Left lobe of liver (tissue), 2 donors: ENCODE measurements at regions not wholly inside any gene's neighbourhood (a gene's known extent, or its start where the extent isn't known, plus 50 kb on each side); places are given as distances from the start of the nearest gene placed in this dataset.

Experiments
- ATAC-seq: fragments of 200-7000 bp; cut with Tn5 transposase; one replicate; pipeline ENCODE4 v1.9.1; 2020; ENCODE audit warnings: mild to moderate bottlenecking, moderate library complexity
- DNase-seq: peaks from one replicate; pipeline ENCODE4 v3.0.0-alpha.2; 2020; ENCODE audit warnings: low spot score
- donor health status: DM: no; HTN: no; CAD: no; lungs with moderate emphysema.
- donor health status: DM: no; HTN: yes; CAD: no.

DNA sequence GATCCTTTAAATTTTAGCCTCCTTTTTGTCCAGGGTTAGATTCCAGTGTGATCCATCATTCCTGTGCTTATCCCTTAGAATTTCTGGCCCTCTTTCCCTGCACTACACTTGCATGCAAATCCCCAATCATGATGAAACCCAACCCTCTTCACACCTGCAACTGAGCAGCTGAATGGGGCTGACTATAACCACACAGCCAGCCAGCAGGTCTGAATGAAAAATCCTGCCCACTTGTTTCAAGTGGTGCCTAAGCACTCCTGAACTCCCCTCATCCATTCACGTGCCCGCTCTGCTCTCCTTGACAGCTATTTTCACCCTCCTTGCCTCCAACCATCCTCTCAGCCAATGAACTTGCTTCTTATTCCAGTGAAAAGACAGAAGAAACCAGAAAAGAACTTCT is 80.5 kb upstream of the AFF3 start:
- DNase-seq (no peak), ATAC-seq (no peak)

- DNase-seq, result no peak
- no peak for ATAC-seq
Observed at GRCh38 chr2:100218552-100218951, 76.2 kb upstream of the AFF3 start.

DNA sequence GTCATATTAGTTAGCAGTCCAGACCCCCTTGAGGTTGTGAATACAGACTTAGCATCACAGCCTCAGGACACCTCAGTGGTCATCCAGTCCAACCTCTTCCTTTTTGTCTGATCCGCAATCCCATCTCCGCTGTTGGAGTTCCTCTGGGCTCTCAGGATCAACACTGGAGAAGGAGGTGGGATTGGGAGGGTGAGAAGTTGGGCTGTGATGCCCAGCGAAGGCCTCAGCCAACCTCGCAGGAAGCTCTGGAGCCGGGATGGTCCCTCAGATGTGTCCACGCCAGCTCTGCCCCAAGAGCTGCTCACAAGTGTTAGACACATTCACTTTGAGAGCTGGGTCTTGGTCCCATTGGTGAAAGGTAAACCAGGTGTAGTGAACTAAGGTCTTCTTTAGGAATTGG is 74.9 kb upstream of the AFF3 start:
- DNase-seq (no peak), ATAC-seq (no peak)

DNA sequence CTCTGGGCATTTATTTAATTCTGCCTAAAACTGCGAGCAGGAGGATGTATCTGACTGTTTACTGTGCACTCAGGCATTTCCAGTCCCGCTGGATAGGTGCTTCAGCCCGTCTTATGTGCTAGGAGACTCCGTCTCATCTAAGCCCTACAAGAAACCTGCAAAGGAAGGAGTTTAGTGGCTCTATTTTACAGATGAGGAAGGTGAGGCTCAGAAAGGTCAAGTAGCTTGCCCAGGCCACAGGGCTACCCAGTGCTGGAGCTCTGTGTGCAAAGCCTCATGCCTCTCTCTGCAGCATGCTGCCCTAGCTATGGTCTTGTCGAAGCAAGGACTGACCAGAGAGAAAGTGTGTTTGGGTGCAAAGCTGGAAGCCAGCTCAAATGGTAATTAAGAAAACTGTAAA is 73.6 kb upstream of the AFF3 start:
- no peak for ATAC-seq
- DNase-seq, result no peak

- DNase-seq (no peak), ATAC-seq (no peak)
Observed at GRCh38 chr2:100215371-100215770, 73.0 kb upstream of the AFF3 start.

DNA sequence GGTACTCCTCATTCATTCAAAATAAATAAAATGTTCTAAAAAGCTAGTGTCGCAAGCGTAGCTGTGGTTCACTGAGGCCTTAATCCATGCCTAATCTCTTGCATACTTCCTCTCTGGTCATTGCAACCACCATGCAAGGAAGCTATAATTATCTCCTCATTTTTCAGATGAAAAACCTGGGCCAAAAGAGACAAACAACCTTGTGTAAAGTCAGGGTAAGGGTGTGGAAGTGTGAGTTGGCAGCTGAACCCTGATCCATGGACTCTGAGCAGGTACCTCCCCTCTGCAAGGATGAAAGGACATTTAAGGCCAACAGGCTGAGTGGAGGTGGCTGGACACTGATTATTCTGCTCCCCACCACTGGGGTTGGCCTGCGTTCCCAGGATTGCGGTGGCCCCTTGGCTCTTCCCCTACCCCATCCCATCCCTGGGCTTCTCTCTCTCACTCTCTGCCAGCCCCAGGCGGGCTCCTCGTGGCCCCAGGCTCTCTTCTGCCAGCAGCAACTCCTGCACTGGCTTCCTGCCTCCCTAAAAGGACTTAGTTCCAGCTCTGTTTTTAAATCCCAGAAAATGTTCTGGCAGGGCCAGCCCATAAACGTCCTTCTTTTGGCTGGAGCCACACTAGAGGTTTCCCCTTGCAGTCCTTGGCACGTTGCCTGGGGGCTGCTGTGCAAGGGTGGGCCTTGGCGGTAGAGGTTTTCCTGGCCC is 72.0 kb upstream of the AFF3 start:
- DNase-seq (peak; percentile 88), ATAC-seq (peak; percentile 81)

- peak; percentile 93 for DNase-seq
- peak; percentile 79 for ATAC-seq
Observed at GRCh38 chr2:100213595-100213994, 71.2 kb upstream of the AFF3 start.

GRCh38 chr2:100212850-100213249 is 70.5 kb upstream of the AFF3 start:
- no peak for ATAC-seq

DNA sequence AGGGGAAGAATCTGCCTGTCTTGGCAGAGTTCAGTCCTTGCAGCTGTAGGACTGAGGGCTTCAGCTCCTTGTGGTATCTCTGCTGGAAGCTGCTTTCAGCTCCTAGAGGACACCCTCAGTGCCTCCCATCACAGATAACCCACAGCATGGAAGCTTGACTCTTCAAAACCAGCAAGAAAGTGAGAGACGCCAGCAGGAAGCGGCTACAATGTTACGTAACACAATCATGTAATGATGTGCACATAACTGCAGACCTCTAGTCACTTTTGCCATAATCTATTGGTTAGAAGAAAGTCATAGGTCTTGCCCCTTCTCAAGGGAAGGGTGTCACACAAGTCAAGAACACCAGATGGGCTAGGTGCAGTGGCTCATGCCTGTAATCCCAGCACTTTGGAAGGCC is 69.1 kb upstream of the AFF3 start:
- no peak for ATAC-seq

More at GRCh38 chr2:100212850-100213249, 70.5 kb upstream of the AFF3 start:
- DNase-seq, result no peak

GRCh38 chr2:100208141-100208770 is 65.9 kb upstream of the AFF3 start:
- DNase-seq, result no peak
- ATAC-seq, result no peak

More for the DNA sequence above, 69.1 kb upstream of the AFF3 start:
- DNase-seq, result no peak

DNA sequence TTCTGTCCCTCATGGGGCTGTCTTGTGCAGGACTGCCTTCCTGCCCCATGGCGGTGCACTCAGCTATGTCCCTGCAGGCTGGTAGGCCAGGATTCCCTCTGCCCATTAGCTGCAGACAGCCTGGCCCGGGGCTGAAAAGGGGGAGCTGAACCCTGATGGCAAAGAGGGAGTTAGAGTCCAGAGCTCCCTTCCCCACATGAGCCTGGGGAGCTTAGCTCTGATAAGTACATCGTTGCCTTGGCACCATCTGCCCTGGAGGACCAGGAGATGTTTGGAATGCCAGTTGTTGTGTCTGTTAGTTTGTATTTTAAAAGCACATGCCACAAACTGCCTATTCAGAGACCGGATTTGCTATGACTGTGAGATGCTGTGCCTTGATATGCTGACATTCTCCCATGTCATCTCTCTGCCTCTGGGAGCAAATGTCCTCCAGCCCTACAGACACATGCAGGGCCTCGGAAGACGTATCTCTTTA is 65.1 kb upstream of the AFF3 start:
- ATAC-seq, result no peak

GRCh38 chr2:100206731-100207255 is 64.4 kb upstream of the AFF3 start:
- ATAC-seq (no peak), DNase-seq (no peak)

More for the DNA sequence above, 65.1 kb upstream of the AFF3 start:
- DNase-seq, result no peak

DNA sequence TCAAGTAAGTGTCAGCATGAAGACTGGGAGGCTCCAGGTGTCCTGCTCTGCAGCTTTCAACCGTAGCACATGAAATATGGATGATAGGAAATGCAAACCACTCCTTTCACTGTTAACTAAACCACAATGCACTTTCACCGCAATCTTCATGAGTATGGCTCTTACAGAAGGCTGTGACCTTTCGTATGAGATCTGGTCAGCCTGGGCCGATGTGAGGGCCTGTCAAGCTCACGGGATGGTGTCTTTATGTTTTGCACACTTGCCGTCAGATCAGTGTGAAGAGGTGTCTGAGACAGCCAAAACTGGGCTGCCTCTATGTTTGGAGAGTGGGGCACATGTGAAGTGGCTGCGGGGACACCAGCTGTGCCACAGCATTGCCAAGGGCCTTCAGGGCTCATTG is 62.8 kb upstream of the AFF3 start:
- ATAC-seq (no peak), DNase-seq (no peak)

DNA sequence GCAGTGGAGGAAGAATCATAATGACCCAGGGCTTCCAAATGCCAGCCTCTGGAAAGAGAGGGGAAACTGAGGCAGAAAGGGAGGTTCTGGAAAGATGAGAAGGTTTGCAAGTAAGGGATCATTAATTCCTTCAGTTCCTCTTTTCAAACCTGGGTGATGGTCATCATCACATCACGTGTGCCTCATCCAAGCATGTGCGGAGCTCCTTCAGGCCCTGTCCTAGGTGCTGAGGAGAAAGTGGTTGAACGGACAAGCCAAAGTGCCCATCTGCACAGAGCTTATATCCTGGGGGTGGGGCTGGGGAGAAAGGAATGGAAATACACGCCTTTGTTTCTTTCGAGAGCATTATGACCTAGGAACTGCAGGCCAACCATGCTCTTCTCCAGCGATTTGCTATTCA is 60.2 kb upstream of the AFF3 start:
- no peak for DNase-seq
- no peak for ATAC-seq

DNA sequence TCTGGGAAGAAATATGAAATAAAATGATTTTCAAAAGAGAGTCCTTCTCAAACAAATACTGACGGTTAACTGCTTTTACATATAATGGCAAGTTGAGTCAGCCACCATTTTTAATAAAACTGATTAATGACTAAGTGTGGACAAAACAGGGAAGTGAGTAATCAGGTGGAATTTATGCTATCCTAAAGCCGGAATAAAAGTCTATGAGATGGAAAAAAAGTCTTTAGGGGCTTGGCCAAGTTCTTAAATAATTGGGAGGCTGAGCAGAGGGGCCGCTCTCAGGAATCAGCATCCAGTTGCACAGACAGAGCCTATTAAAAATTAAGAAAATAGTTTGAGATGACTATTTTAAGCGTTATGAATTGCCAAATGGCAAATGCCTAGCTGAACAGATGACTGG is 58.6 kb upstream of the AFF3 start:
- ATAC-seq, result no peak
- no peak for DNase-seq

DNA sequence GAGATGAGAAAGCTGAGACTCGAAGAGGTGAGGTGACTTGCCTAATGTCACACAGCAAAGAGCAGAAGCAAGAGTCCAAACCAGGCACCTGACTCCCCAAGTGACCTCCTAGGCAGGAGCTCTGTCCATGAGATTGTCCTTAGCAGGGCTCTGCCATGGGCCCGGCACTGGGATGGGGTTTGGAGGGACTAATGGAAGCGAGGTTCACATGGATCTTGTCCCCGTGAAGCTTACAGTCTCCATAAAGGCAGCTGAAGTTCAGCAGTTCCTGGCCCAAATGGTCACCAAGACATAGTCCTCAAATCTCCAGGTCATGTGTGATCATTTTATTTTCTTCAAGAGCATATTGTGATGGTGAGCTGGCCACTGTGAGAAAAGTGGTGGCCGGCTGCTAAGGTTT is 57.0 kb upstream of the AFF3 start:
- ATAC-seq (no peak), DNase-seq (no peak)

DNA sequence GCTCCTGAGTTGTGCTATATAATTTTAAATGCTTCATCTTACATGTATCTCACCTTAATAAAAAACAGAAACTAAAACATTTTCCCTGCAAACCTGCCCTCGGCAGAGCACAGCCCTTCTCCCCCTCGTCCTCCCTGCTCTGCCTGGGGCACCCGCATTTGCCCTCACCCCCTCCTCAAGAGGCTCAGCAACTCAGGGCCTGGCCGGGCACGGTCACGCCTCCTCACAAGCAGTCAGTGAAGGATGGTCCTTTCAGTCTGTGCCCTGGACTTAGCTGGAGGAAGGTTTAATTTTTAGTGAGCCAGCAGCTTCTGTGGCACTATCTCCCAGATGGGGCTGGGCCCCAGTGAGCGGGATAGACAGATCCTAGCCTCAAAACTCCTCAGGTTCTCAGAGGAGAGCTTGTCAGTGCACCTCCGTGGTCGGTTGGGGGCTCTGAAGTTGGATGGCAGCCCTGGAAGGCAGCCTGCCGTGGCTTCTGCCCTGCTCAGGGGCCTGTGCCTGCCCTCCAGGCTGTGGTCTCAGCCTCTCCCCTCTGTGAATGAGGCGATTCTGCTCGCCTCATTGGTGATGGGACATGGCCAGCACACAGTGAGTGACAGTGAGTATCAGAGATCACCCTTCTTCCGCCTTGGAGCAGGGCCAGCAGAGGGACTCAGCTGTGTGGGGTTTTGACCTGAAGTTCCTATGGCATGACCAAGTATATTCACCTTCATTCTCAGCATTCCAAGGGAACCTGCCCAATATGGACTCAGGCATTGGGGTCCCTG is 56.3 kb upstream of the AFF3 start:
- no peak for DNase-seq
- ATAC-seq, result no peak

GRCh38 chr2:100197631-100198153 is 55.3 kb upstream of the AFF3 start:
- no peak for DNase-seq
- ATAC-seq, result peak; percentile 76

GRCh38 chr2:100196786-100197494 is 54.5 kb upstream of the AFF3 start:
- ATAC-seq, result no peak
- no peak for DNase-seq

- DNase-seq (no peak), ATAC-seq (no peak)
Observed at GRCh38 chr2:100195942-100196341, 53.6 kb upstream of the AFF3 start.

GRCh38 chr2:100194951-100195350 is 52.6 kb upstream of the AFF3 start:
- ATAC-seq, result peak; percentile 11
- no peak for DNase-seq
